ENCODE measurements at regions not wholly inside any gene's neighbourhood (a gene's known extent, or its start where the extent isn't known, plus 50 kb on each side); places are given as distances from the start of the nearest gene placed in this dataset.

DNA sequence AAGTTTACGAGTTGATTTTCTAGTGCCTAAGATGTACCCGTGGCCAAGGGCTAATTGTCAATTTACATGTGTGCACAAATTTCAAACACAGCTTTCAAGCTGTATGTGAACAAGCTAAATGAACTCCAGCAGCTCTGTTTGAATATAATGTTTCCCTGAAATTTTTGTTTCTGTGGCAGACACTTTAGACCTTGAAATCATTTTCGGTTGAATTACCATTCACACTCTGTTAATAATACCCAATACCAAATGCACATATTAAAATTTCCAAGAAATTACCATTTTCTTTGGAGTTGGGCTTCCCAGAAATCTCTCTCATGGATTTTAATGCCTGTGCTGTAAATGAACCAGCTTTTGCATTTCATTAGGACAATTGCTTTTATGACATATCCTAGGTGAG is 506.1 kb upstream of the ID4 start:
- Histone ChIP-seq H3K4me1 (peaks cover 0 to 10% of the 10 kb centered on the region in 2 donors), H3K9me3 (no peaks in the 10 kb centered on the region), H3K27me3 (no peaks in the 10 kb centered on the region), H3K36me3 (no peaks in the 10 kb centered on the region), H3K4me3 (no peak overlapping the region), H3K27ac (no peak overlapping the region)
- TF ChIP-seq, protein P1, sequence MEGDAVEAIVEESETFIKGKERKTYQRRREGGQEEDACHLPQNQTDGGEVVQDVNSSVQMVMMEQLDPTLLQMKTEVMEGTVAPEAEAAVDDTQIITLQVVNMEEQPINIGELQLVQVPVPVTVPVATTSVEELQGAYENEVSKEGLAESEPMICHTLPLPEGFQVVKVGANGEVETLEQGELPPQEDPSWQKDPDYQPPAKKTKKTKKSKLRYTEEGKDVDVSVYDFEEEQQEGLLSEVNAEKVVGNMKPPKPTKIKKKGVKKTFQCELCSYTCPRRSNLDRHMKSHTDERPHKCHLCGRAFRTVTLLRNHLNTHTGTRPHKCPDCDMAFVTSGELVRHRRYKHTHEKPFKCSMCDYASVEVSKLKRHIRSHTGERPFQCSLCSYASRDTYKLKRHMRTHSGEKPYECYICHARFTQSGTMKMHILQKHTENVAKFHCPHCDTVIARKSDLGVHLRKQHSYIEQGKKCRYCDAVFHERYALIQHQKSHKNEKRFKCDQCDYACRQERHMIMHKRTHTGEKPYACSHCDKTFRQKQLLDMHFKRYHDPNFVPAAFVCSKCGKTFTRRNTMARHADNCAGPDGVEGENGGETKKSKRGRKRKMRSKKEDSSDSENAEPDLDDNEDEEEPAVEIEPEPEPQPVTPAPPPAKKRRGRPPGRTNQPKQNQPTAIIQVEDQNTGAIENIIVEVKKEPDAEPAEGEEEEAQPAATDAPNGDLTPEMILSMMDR (IDR thresholded peaks at IDR 0.05): no peak
- no peak for DNase-seq (ENCODE audit: low spot score in 2 of 2)
- intact Hi-C loops (cut with DNase I): no loop called here

DNA sequence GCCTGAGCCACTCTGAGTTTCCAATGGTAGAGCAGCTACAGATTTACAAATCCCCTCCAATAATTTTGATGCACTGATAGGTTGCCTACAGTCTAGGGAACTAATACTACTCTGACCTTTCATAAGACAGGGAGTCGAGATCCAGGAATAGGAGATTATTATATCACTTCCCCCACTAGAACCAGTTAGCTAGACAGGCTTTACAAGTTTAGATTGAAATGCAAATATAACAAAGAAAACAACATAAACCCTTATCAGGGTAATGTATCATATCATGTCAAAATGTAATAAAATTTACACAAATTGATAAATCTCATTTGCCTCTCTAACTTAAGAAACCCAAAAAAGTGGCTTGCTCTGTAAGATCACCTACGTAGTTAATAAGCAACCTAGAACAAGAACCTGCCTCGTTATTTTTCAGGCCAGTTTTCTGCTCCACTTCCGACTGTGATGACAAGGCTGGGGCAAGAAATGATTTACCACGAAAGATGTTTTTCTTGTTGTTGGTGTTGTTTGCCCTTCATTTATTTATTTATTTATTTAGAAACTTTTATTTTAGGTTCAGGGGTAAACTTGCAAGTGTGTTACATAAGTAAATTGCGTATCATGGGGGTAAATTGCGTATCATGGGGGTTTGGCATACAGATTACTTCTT is 504.2 kb upstream of the ID4 start:
- Histone ChIP-seq H3K36me3 (no peaks in the 10 kb centered on the region), H3K9me3 (no peaks in the 10 kb centered on the region), H3K4me1 (peaks cover 0 to 5% of the 10 kb centered on the region in 2 donors), H3K4me3 (no peak overlapping the region), H3K27me3 (no peaks in the 10 kb centered on the region), H3K27ac (no peak overlapping the region)
- intact Hi-C loops (cut with DNase I): no loop called here
- DNase-seq (ENCODE audit: low spot score in 2 of 2): no peak
- TF ChIP-seq, protein P1 (IDR thresholded peaks at IDR 0.05): no peak

DNA sequence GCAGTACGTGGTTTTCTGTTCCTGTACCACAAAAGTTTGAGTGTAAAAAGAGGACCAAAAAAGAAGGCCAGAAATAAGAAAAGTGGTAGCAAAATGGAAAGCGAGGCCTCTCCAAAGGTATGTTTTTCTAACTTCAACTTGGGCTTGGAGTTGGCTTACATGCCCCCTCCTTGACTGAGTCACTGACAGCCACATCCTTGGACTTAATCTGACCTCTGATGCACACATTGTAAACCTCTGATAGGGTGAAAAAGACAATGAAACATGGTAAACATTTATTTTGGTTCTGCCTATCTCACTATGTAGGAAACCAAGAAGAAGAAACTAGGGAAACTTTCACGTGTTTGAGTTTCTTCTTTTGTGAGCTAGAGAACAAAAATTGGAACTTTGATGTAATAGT is 503.2 kb upstream of the ID4 start:
- no peaks in the 10 kb centered on the region for H3K9me3 ChIP-seq
- intact Hi-C loops (cut with DNase I): no loop called here
- DNase-seq (ENCODE audit: low spot score in 2 of 2): no peak
- TF ChIP-seq, protein P1 (IDR thresholded peaks at IDR 0.05): no peak
- no peaks in the 10 kb centered on the region for H3K27me3 ChIP-seq
- H3K27ac ChIP-seq: no peak overlapping the region
- peaks cover 0 to 5% of the 10 kb centered on the region in 2 donors for H3K4me1 ChIP-seq
- no peak overlapping the region for H3K4me3 ChIP-seq
- no peaks in the 10 kb centered on the region for H3K36me3 ChIP-seq

DNA sequence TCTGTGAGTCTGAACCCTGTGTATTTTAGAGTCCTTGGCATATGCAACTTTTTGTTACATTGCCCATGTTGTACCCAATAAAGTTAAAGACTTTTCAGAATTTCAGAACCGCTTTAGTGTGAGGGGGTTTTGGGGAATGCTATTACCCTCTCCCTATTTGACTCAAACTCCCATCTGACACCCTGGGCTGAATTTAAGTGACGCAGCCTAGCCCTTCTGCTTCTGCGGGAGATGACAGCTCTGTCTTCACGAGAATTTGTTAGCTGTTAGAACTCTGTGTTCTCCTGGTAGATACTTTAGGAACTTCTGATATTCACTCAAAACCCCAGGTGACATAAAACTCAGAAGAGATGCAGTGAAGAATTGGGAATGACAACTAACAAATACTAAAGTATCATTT is 500.6 kb upstream of the ID4 start:
- Histone ChIP-seq H3K4me3 (no peak overlapping the region), H3K9me3 (no peaks in the 10 kb centered on the region), H3K27ac (no peak overlapping the region), H3K36me3 (no peaks in the 10 kb centered on the region), H3K27me3 (no peaks in the 10 kb centered on the region), H3K4me1 (peaks cover 0 to 5% of the 10 kb centered on the region in 2 donors)
- intact Hi-C loops (cut with DNase I): no loop called here
- TF ChIP-seq, protein P1 (IDR thresholded peaks at IDR 0.05): no peak
- no peak for DNase-seq (ENCODE audit: low spot score in 2 of 2)

DNA sequence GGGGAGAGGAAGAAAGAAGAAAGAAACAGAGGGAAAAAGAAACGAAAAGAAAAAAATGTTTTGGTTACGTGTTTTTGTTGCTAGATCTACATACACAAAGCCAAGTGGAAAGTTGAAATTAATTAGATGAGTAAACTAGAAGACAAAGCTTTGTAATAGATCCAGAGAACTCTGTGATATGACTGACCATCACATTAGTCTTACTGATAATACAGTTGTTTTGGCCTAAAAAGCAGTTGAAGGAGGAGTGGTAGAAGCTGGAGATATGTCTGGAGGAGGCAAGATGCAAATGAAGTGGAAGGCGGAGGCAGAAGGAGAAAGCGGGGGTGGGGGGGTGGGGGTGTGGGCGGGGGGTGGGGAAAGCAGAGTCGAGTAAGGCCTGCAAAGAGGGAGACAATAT is 500.1 kb upstream of the ID4 start:
- H3K27me3 ChIP-seq: no peaks in the 10 kb centered on the region
- no peak for DNase-seq (ENCODE audit: low spot score in 2 of 2)
- intact Hi-C loops (cut with DNase I): no loop called here
- no peak overlapping the region for H3K27ac ChIP-seq
- H3K4me3 ChIP-seq: no peak overlapping the region
- H3K36me3 ChIP-seq: no peaks in the 10 kb centered on the region
- peaks cover 0 to 5% of the 10 kb centered on the region in 2 donors for H3K4me1 ChIP-seq
- H3K9me3 ChIP-seq: no peaks in the 10 kb centered on the region
- TF ChIP-seq, protein P1 (IDR thresholded peaks at IDR 0.05): no peak

DNA sequence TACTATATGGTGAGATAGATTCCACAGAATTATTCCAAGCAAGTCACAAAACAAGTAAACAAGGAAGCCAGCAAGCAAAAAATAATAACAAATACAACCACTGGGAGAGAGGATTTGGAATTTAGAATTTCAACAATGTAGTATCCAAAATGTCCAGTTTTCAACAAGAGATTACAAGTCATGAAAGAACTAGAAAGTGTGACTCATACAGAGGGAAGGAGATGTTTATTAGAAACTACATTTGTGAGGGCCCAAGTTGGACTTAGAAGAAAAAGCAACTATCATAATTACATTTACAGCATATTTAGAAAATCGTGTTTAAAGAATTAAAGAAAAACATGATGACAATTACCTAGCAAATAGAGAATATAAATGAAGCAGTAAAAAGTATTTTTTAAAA is 494.6 kb upstream of the ID4 start:
- no peaks in the 10 kb centered on the region for H3K27me3 ChIP-seq

More for the DNA sequence above, 494.6 kb upstream of the ID4 start:
- Histone ChIP-seq H3K4me1 (no peaks in the 10 kb centered on the region), H3K36me3 (no peaks in the 10 kb centered on the region), H3K27ac (no peak overlapping the region), H3K9me3 (no peaks in the 10 kb centered on the region), H3K4me3 (no peak overlapping the region)
- intact Hi-C loops (cut with DNase I): no loop called here
- TF ChIP-seq, protein P1 (IDR thresholded peaks at IDR 0.05): no peak
- DNase-seq (ENCODE audit: low spot score in 2 of 2): no peak

Data from ascending aorta (tissue), 2 donors.